ENCODE measurements at regions not wholly inside any gene's neighbourhood (a gene's known extent, or its start where the extent isn't known, plus 50 kb on each side); places are given as distances from the start of the nearest gene placed in this dataset.

GRCh38 chr13:84749126-84749525 is 866.9 kb upstream of the SLITRK1 start:
- no peak for TF ChIP-seq POLR2A (IDR thresholded peaks at IDR 0.05; ENCODE audit: low read depth, low read length)
- TF ChIP-seq POLR2AphosphoS5 (IDR thresholded peaks at IDR 0.05; ENCODE audit: low read depth, low read length): no peak
- no peak for TF ChIP-seq TAF1 (IDR thresholded peaks at IDR 0.05; ENCODE audit: low read depth, low read length)
- no peak for TF ChIP-seq POU2F2 (IDR thresholded peaks at IDR 0.05; ENCODE audit: low read depth, low read length)
- TF ChIP-seq SPI1 (IDR thresholded peaks at IDR 0.05; ENCODE audit: low read depth, low read length): no peak

All from GM12891 (cell line).